ENCODE measurements at regions not wholly inside any gene's neighbourhood (a gene's known extent, or its start where the extent isn't known, plus 50 kb on each side); places are given as distances from the start of the nearest gene placed in this dataset.

GRCh38 chr9:129490583-129491486 lies 130.1 kb downstream of the C9orf50 start:
- no peak for TF ChIP-seq GATA3 (IDR thresholded peaks at IDR 0.05; ENCODE audit: low read depth, low read length)
- TF ChIP-seq GATA2 (IDR thresholded peaks at IDR 0.05; ENCODE audit: low read depth, low read length), result no peak

GRCh38 chr9:129489838-129490582 lies 130.9 kb downstream of the C9orf50 start:
- TF ChIP-seq GATA3 (IDR thresholded peaks at IDR 0.05; ENCODE audit: low read depth, low read length) (no peak), GATA2 (IDR thresholded peaks at IDR 0.05; ENCODE audit: low read depth, low read length) (no peak)

GRCh38 chr9:129487658-129488483 lies 133.0 kb downstream of the C9orf50 start:
- TF ChIP-seq GATA2 (IDR thresholded peaks at IDR 0.05; ENCODE audit: low read depth, low read length), result no peak
- TF ChIP-seq GATA3 (IDR thresholded peaks at IDR 0.05; ENCODE audit: low read depth, low read length), result no peak

GRCh38 chr9:129486756-129487657 lies 133.9 kb downstream of the C9orf50 start:
- no peak for TF ChIP-seq GATA3 (IDR thresholded peaks at IDR 0.05; ENCODE audit: low read depth, low read length)
- TF ChIP-seq GATA2 (IDR thresholded peaks at IDR 0.05; ENCODE audit: low read depth, low read length), result no peak

- no peak for TF ChIP-seq GATA3 (IDR thresholded peaks at IDR 0.05; ENCODE audit: low read depth, low read length)
- no peak for TF ChIP-seq GATA2 (IDR thresholded peaks at IDR 0.05; ENCODE audit: low read depth, low read length)
Observed at GRCh38 chr9:129485145-129485774, 135.6 kb downstream of the C9orf50 start.

GRCh38 chr9:129484352-129485000 lies 136.4 kb downstream of the C9orf50 start:
- no peak for TF ChIP-seq GATA3 (IDR thresholded peaks at IDR 0.05; ENCODE audit: low read depth, low read length)
- TF ChIP-seq GATA2 (IDR thresholded peaks at IDR 0.05; ENCODE audit: low read depth, low read length), result no peak

- TF ChIP-seq GATA2 (IDR thresholded peaks at IDR 0.05; ENCODE audit: low read depth, low read length), result no peak
- no peak for TF ChIP-seq GATA3 (IDR thresholded peaks at IDR 0.05; ENCODE audit: low read depth, low read length)
Observed at GRCh38 chr9:129483415-129484351, 137.2 kb downstream of the C9orf50 start.

GRCh38 chr9:129482521-129483414 lies 138.1 kb downstream of the C9orf50 start:
- no peak for TF ChIP-seq GATA3 (IDR thresholded peaks at IDR 0.05; ENCODE audit: low read depth, low read length)
- TF ChIP-seq GATA2 (IDR thresholded peaks at IDR 0.05; ENCODE audit: low read depth, low read length), result no peak

GRCh38 chr9:129481810-129482511 lies 138.9 kb downstream of the C9orf50 start:
- no peak for TF ChIP-seq GATA3 (IDR thresholded peaks at IDR 0.05; ENCODE audit: low read depth, low read length)
- no peak for TF ChIP-seq GATA2 (IDR thresholded peaks at IDR 0.05; ENCODE audit: low read depth, low read length)

- TF ChIP-seq GATA2 (IDR thresholded peaks at IDR 0.05; ENCODE audit: low read depth, low read length), result no peak
- TF ChIP-seq GATA3 (IDR thresholded peaks at IDR 0.05; ENCODE audit: low read depth, low read length), result no peak
Observed at GRCh38 chr9:129481424-129481809, 139.5 kb downstream of the C9orf50 start.

Data from SH-SY5Y (cell line).